ENCODE measurements at regions not wholly inside any gene's neighbourhood (a gene's known extent, or its start where the extent isn't known, plus 50 kb on each side); places are given as distances from the start of the nearest gene placed in this dataset.

GRCh38 chr7:118328505-118329211 is 104.2 kb downstream of the ANKRD7 start:
- H3K9me3 Mint-ChIP-seq, result peaks cover 2 to 8% of the 10 kb centered on the region in 2 donors
- no peak overlapping the region for H3K4me3 Mint-ChIP-seq
- intact Hi-C loops (cut with micrococcal nuclease), result no loop called here
- Histone ChIP-seq H3K4me1 (ENCODE audit: control insufficient read depth, insufficient read depth, low read length) (no peaks in the 10 kb centered on the region), H3K27ac (ENCODE audit: low read length) (no peak overlapping the region), H3K27me3 (ENCODE audit: control insufficient read depth, insufficient read depth, low read length) (no peaks in the 10 kb centered on the region), H3K4me3 (ENCODE audit: low read length) (no peak overlapping the region), H3K36me3 (ENCODE audit: control insufficient read depth, insufficient read depth, low read length) (no peaks in the 10 kb centered on the region), H3K9me3 (ENCODE audit: control insufficient read depth, insufficient read depth, low read length) (no peaks in the 10 kb centered on the region)
- 82% methylated on average over 10 of the region's 11 CpGs for WGBS (ENCODE audit: insufficient coverage)
- TF ChIP-seq CTCF (IDR thresholded peaks at IDR 0.05), result no peak
- no peaks in the 10 kb centered on the region for H3K4me1 Mint-ChIP-seq
- no peak for DNase-seq
- H3K27me3 Mint-ChIP-seq (ENCODE audit: low read depth in 2 of 2), result no peaks in the 10 kb centered on the region
- no peak for ATAC-seq
- H3K36me3 Mint-ChIP-seq, result no peaks in the 10 kb centered on the region
- H3K27ac Mint-ChIP-seq, result no peak overlapping the region

- no peak for DNase-seq
- WGBS (ENCODE audit: insufficient coverage), result 92% methylated on average over 2 of the region's 3 CpGs
- H3K4me1 ChIP-seq (ENCODE audit: control insufficient read depth, insufficient read depth, low read length), result no peaks in the 10 kb centered on the region
- H3K9me3 ChIP-seq (ENCODE audit: control insufficient read depth, insufficient read depth, low read length), result no peaks in the 10 kb centered on the region
- TF ChIP-seq CTCF (IDR thresholded peaks at IDR 0.05), result no peak
- H3K4me3 ChIP-seq (ENCODE audit: low read length), result no peak overlapping the region
- Mint-ChIP-seq H3K9me3 (peaks cover 2 to 8% of the 10 kb centered on the region in 2 donors), H3K36me3 (no peaks in the 10 kb centered on the region), H3K27ac (no peak overlapping the region), H3K27me3 (ENCODE audit: low read depth in 2 of 2) (no peaks in the 10 kb centered on the region), H3K4me3 (no peak overlapping the region), H3K4me1 (no peaks in the 10 kb centered on the region)
- H3K36me3 ChIP-seq (ENCODE audit: control insufficient read depth, insufficient read depth, low read length), result no peaks in the 10 kb centered on the region
- H3K27me3 ChIP-seq (ENCODE audit: control insufficient read depth, insufficient read depth, low read length), result no peaks in the 10 kb centered on the region
- no peak for ATAC-seq
- intact Hi-C loops (cut with micrococcal nuclease), result no loop called here
- no peak overlapping the region for H3K27ac ChIP-seq (ENCODE audit: low read length)
Measured at GRCh38 chr7:118330388-118330787, 105.9 kb downstream of the ANKRD7 start.

GRCh38 chr7:118346748-118347147 is 122.2 kb downstream of the ANKRD7 start:
- H3K9me3 Mint-ChIP-seq, result no peaks in the 10 kb centered on the region
- Histone ChIP-seq H3K27me3 (ENCODE audit: control insufficient read depth, insufficient read depth, low read length) (no peaks in the 10 kb centered on the region), H3K27ac (ENCODE audit: low read length) (no peak overlapping the region), H3K4me3 (ENCODE audit: low read length) (no peak overlapping the region), H3K9me3 (ENCODE audit: control insufficient read depth, insufficient read depth, low read length) (no peaks in the 10 kb centered on the region), H3K4me1 (ENCODE audit: control insufficient read depth, insufficient read depth, low read length) (no peaks in the 10 kb centered on the region), H3K36me3 (ENCODE audit: control insufficient read depth, insufficient read depth, low read length) (no peaks in the 10 kb centered on the region)
- ATAC-seq (no peak), DNase-seq (no peak)
- no peak for TF ChIP-seq CTCF (IDR thresholded peaks at IDR 0.05)
- no peaks in the 10 kb centered on the region for H3K36me3 Mint-ChIP-seq
- no peak overlapping the region for H3K4me3 Mint-ChIP-seq
- intact Hi-C loops (cut with micrococcal nuclease), result no loop called here
- no peaks in the 10 kb centered on the region for H3K27me3 Mint-ChIP-seq (ENCODE audit: low read depth in 2 of 2)
- H3K4me1 Mint-ChIP-seq, result no peaks in the 10 kb centered on the region
- H3K27ac Mint-ChIP-seq, result no peak overlapping the region

- Mint-ChIP-seq H3K9me3 (peaks cover 0 to under 1% of the 10 kb centered on the region in 2 donors), H3K4me1 (no peaks in the 10 kb centered on the region), H3K27me3 (ENCODE audit: low read depth in 2 of 2) (no peaks in the 10 kb centered on the region), H3K4me3 (no peak overlapping the region), H3K36me3 (no peaks in the 10 kb centered on the region), H3K27ac (no peak overlapping the region)
- intact Hi-C loops (cut with micrococcal nuclease), result no loop called here
- Histone ChIP-seq H3K36me3 (ENCODE audit: control insufficient read depth, insufficient read depth, low read length) (no peaks in the 10 kb centered on the region), H3K27me3 (ENCODE audit: control insufficient read depth, insufficient read depth, low read length) (no peaks in the 10 kb centered on the region), H3K27ac (ENCODE audit: low read length) (no peak overlapping the region), H3K4me1 (ENCODE audit: control insufficient read depth, insufficient read depth, low read length) (no peaks in the 10 kb centered on the region), H3K9me3 (ENCODE audit: control insufficient read depth, insufficient read depth, low read length) (no peaks in the 10 kb centered on the region), H3K4me3 (ENCODE audit: low read length) (no peak overlapping the region)
- DNase-seq (no peak), ATAC-seq (no peak)
- no peak for TF ChIP-seq CTCF (IDR thresholded peaks at IDR 0.05)
- WGBS (ENCODE audit: insufficient coverage), result no CpG with 5 or more reads among the region's 1 CpG
Measured at GRCh38 chr7:118349604-118350003, 125.1 kb downstream of the ANKRD7 start.

Measured in natural killer cell (primary cell).